Esophagus squamous epithelium (tissue), 5 donors: ENCODE measurements at regions not wholly inside any gene's neighbourhood (a gene's known extent, or its start where the extent isn't known, plus 50 kb on each side); places are given as distances from the start of the nearest gene placed in this dataset.

Source experiments
- DNase-seq: peaks from one replicate; lab custom pipeline; 2025; lab: John Stamatoyannopoulos, UW
- H3K27ac ChIP-seq, 4 donors: fragments of 200-600 bp; sonication (generic); one replicate each; pipeline ENCODE4 v1.5.1; 2016 to 2019; ENCODE audit warnings: mild to moderate bottlenecking in 1 of 4
- H3K27me3 ChIP-seq, 4 donors: fragments of 200-600 bp; sonication (generic); 1 replicate in 3 of 4; 2 replicates in 1 of 4; pipeline versions ENCODE4 v1.5.1 to v1.6.0; 2017 to 2021; ENCODE audit warnings: antibody characterized with exemption in 1 of 4
- H3K36me3 ChIP-seq, 3 donors: fragments of 200-600 bp; sonication (generic); one replicate each; pipeline ENCODE4 v1.5.1; 2016 to 2019
- H3K4me1 ChIP-seq, 3 donors: fragments of 200-600 bp; sonication (generic); one replicate each; pipeline ENCODE4 v1.5.1; 2017 to 2019
- H3K4me3 ChIP-seq, 4 donors: fragments of 200-600 bp; sonication (generic); 1 replicate in 3 of 4; 2 replicates in 1 of 4; pipeline ENCODE4 v1.5.1; 2016 to 2019; ENCODE audit warnings: mild to moderate bottlenecking in 2 of 4, moderate library complexity in 1 of 4
- H3K9me3 ChIP-seq, 3 donors: fragments of 200-600 bp; sonication (generic); one replicate each; pipeline ENCODE4 v1.5.1; 2016 to 2019
- POLR2A ChIP-seq, 4 donors: fragments of 450-650 bp; IDR thresholded peaks; one replicate each; pipeline ENCODE4 v1.6.1; 2017; ENCODE audit warnings: antibody characterized with exemption in 4 of 4, mild to moderate bottlenecking in 4 of 4, moderate library complexity in 3 of 4
- WGBS, 2 donors: methylation state at CpG; one replicate each; pipeline ENCODE4 v1.1.5; 2018; 5-methylcytosine and 5-hydroxymethylcytosine counted together
- intact Hi-C: fragments of 100-400 bp; cut with DNase I; formaldehyde crosslinking; loops from one replicate; pipeline ENCODE4 v1.15.0; 2022
- TF ChIP-seq, protein P1 (sequence below), 6 experiments: fragments of 450-650 bp in 4 of 6; fragments of 200-600 bp in 2 of 6; sonication (generic) in 2 of 6; IDR thresholded peaks; one replicate each; pipeline ENCODE4 v1.5.1; 2016 to 2019; ENCODE audit warnings: antibody characterized with exemption in 6 of 6, mild to moderate bottlenecking in 4 of 6, moderate library complexity in 4 of 6
- donor health status: DM: yes; HTN: yes; CAD: no.

GRCh38 chr2:175236930-175237329 lies 55.4 kb upstream of the ATP5MC3 start:
- DNase-seq = no peak
- no peak overlapping the region for H3K4me3 ChIP-seq
- H3K9me3 ChIP-seq = no peaks in the 10 kb centered on the region
- H3K36me3 ChIP-seq = no peaks in the 10 kb centered on the region
- H3K4me1 ChIP-seq = no peaks in the 10 kb centered on the region
- no peak overlapping the region for H3K27ac ChIP-seq
- no peaks in the 10 kb centered on the region for H3K27me3 ChIP-seq
- WGBS, 2 donors = 70 to 79% methylated on average over 4 of the region's 4 CpGs
- no peak for TF ChIP-seq POLR2A (IDR thresholded peaks at IDR 0.05)
- TF ChIP-seq, protein P1, sequence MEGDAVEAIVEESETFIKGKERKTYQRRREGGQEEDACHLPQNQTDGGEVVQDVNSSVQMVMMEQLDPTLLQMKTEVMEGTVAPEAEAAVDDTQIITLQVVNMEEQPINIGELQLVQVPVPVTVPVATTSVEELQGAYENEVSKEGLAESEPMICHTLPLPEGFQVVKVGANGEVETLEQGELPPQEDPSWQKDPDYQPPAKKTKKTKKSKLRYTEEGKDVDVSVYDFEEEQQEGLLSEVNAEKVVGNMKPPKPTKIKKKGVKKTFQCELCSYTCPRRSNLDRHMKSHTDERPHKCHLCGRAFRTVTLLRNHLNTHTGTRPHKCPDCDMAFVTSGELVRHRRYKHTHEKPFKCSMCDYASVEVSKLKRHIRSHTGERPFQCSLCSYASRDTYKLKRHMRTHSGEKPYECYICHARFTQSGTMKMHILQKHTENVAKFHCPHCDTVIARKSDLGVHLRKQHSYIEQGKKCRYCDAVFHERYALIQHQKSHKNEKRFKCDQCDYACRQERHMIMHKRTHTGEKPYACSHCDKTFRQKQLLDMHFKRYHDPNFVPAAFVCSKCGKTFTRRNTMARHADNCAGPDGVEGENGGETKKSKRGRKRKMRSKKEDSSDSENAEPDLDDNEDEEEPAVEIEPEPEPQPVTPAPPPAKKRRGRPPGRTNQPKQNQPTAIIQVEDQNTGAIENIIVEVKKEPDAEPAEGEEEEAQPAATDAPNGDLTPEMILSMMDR (IDR thresholded peaks at IDR 0.05) = no peak
- intact Hi-C loops = no loop called here

- H3K27ac ChIP-seq = no peak overlapping the region
- H3K4me1 ChIP-seq = no peaks in the 10 kb centered on the region
- intact Hi-C loops = no loop called here
- no peak overlapping the region for H3K4me3 ChIP-seq
- H3K27me3 ChIP-seq = no peaks in the 10 kb centered on the region
- DNase-seq = no peak
- no peaks in the 10 kb centered on the region for H3K9me3 ChIP-seq
- WGBS, 2 donors = 76 to 88% methylated on average over 2 of the region's 2 CpGs
- no peaks in the 10 kb centered on the region for H3K36me3 ChIP-seq
- TF ChIP-seq POLR2A (IDR thresholded peaks at IDR 0.05) = no peak
- TF ChIP-seq, protein P1 (IDR thresholded peaks at IDR 0.05) = no peak
These were observed 53.1 kb upstream of the ATP5MC3 start for GRCh38 chr2:175234650-175235049.

DNA sequence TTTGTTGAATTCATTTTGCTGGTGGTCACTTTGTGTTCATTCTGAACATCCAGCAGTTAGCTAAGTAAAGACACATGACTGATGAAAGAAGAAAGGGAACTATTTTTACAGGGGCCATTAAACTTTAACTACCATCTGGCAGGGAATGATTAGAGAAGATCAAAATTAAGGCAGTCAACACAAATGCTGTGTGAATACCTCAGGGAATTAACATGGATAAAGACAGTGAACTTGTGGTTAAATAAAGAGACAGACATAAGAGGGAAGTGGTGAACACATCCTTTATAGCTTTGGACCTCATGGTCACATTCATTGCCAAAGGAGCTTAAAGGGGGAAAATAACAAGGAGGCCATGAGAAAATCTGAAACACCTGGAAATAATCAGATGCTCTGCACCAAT lies 52.6 kb upstream of the ATP5MC3 start:
- H3K36me3 ChIP-seq = no peaks in the 10 kb centered on the region
- TF ChIP-seq, protein P1 (IDR thresholded peaks at IDR 0.05) = no peak
- no peak for TF ChIP-seq POLR2A (IDR thresholded peaks at IDR 0.05)
- H3K27me3 ChIP-seq = no peaks in the 10 kb centered on the region
- no peak overlapping the region for H3K27ac ChIP-seq
- intact Hi-C loops = no loop called here
- H3K4me3 ChIP-seq = no peak overlapping the region
- no peaks in the 10 kb centered on the region for H3K4me1 ChIP-seq
- DNase-seq = no peak
- H3K9me3 ChIP-seq = no peaks in the 10 kb centered on the region

- no peaks in the 10 kb centered on the region for H3K27me3 ChIP-seq
- no peaks in the 10 kb centered on the region for H3K9me3 ChIP-seq
- no peaks in the 10 kb centered on the region for H3K36me3 ChIP-seq
- TF ChIP-seq, protein P1 (IDR thresholded peaks at IDR 0.05) = no peak
- no peak for TF ChIP-seq POLR2A (IDR thresholded peaks at IDR 0.05)
- intact Hi-C loops = no loop called here
- H3K4me3 ChIP-seq = no peak overlapping the region
- no peak for DNase-seq
- H3K4me1 ChIP-seq = no peaks in the 10 kb centered on the region
- H3K27ac ChIP-seq = no peak overlapping the region
- 30 to 36% methylated on average over 4 of the region's 4 CpGs for WGBS, 2 donors
These were observed 51.7 kb upstream of the ATP5MC3 start for GRCh38 chr2:175233135-175233719.
